ACC112 (cell line): ENCODE measurements at regions not wholly inside any gene's neighbourhood (a gene's known extent, or its start where the extent isn't known, plus 50 kb on each side); places are given as distances from the start of the nearest gene placed in this dataset.
"Not testable (repeated sequence)": the region's sequence is repeated elsewhere in the genome, so short reads cannot be mapped to it uniquely, and the experiment has no call there.

Source experiments
- H2AFZ ChIP-seq: fragments of 200-600 bp; sonication (generic); one replicate; pipeline ENCODE4 v1.6.0; 2017; ENCODE audit warnings: antibody characterized with exemption, low read length; ENCODE audit not compliant: unreplicated experiment
- H3K27ac ChIP-seq: fragments of 200-600 bp; sonication (generic); 2 replicates; pipeline ENCODE4 v1.5.1; 2014; ENCODE audit warnings: low read depth, mild to moderate bottlenecking, antibody characterized with exemption, low read length, moderate library complexity
- H3K27me3 ChIP-seq: fragments of 200-600 bp; sonication (generic); 2 replicates; pipeline ENCODE4 v1.6.1; 2014; ENCODE audit warnings: mild to moderate bottlenecking, antibody characterized with exemption, low read length, moderate library complexity, mixed read lengths; ENCODE audit not compliant: insufficient read depth
- H3K36me3 ChIP-seq: fragments of 200-600 bp; sonication (generic); 2 replicates; pipeline ENCODE4 v1.6.1; 2016; ENCODE audit warnings: mild to moderate bottlenecking, antibody characterized with exemption, low read length, moderate library complexity, mixed read lengths; ENCODE audit not compliant: insufficient read depth
- H3K4me1 ChIP-seq: fragments of 200-600 bp; sonication (generic); one replicate; pipeline ENCODE4 v1.6.1; 2016; ENCODE audit warnings: low read length, mixed read lengths; ENCODE audit not compliant: insufficient read depth, unreplicated experiment, control insufficient read depth
- H3K4me3 ChIP-seq: fragments of 200-600 bp; sonication (generic); 2 replicates; pipeline ENCODE4 v1.5.1; 2014; ENCODE audit warnings: mild to moderate bottlenecking, low read depth, low read length
- H3K79me2 ChIP-seq: fragments of 200-600 bp; sonication (generic); one replicate; pipeline ENCODE4 v1.6.0; 2016; ENCODE audit warnings: low read length; ENCODE audit not compliant: control insufficient read depth, unreplicated experiment, insufficient read depth

DNA sequence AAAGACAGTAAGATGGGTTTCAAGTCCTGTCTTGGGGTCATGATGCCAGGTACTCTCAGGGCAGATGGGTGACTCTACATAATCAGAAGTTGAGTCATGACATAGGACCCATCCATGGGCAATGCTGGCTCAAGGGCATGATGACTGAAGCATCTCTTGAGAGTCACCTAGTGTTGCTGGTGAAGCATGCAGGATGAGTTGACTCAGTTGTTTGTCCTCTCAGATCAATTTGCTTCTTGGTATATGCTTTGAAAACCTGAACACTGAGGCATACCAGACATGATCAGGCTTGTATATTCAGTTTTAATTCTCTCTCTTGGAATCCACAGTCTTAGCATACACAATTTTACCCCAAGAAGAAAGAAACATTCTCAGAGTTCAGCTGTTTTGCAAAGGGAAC is 658.9 kb upstream of the NXPH2 start:
- no peaks in the 10 kb centered on the region for H3K79me2 ChIP-seq
- H3K4me3 ChIP-seq, result no peak overlapping the region
- H3K36me3 ChIP-seq, result no peaks in the 10 kb centered on the region
- H3K4me1 ChIP-seq, result no peaks in the 10 kb centered on the region
- H2AFZ ChIP-seq, result no peak overlapping the region
- no peaks in the 10 kb centered on the region for H3K27me3 ChIP-seq
- no peak overlapping the region for H3K27ac ChIP-seq

DNA sequence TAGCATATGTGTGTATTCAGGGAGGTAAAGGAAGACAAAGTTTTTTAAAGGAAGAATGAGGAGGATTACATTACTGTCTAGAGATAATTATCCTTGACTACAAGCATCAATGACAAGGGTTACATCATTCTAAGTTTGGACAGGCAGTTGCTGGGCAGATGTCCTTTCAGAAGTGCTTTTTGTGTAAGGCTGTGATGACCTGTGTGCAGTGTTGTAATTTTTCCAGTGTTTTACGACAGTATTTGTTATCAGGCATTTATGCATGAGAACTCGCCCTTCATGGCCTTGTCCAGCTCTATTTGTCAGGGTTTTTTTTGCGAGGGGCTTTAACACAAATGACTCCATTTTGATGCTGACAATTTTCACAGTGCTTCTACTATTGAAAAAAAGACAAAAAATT is 658.3 kb upstream of the NXPH2 start:
- H3K79me2 ChIP-seq, result no peaks in the 10 kb centered on the region
- H3K27ac ChIP-seq, result no peak overlapping the region
- H3K4me1 ChIP-seq, result no peaks in the 10 kb centered on the region
- H3K36me3 ChIP-seq, result no peaks in the 10 kb centered on the region
- H2AFZ ChIP-seq, result no peak overlapping the region
- no peak overlapping the region for H3K4me3 ChIP-seq
- H3K27me3 ChIP-seq, result no peaks in the 10 kb centered on the region

DNA sequence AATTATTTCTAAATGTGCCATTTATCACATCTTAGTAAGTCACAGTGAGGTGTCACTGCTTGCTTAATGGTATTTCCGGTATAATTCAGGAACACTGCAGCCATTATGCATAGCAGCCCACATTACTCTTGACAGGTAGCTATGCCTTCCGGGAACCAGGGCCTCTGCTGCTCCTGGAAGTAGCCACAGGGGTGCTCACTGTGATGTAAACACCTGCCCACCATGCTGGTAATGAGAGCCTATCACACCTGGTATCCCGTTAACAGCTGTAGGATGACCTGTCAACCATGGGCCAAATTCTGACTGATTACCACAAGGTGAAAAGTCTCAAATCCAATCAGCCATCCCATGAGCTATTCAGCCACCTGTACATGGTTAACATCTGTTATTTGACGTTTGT is 647.0 kb upstream of the NXPH2 start:
- Histone ChIP-seq H3K36me3 (no peaks in the 10 kb centered on the region), H3K27me3 (no peaks in the 10 kb centered on the region), H3K4me3 (no peak overlapping the region), H3K27ac (no peak overlapping the region), H2AFZ (no peak overlapping the region), H3K4me1 (no peaks in the 10 kb centered on the region), H3K79me2 (no peaks in the 10 kb centered on the region)

DNA sequence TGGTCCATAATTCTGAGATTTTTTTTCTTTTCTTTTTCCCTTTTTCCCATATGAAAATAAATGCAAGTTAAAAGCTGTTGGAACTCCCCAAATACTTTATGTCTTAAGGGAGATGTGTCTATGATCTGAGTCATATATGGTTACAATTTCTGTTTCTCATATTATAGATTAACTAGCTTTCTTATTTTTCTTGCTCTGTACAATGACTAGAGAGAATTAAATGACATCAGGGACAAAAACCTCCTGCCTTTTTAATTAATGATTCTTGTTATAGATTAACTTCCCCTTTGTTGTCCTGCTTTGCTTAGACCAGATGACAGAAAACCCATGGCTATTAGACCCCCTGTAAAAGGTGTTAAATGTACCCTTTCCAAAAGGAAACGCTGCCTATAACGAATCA is 643.9 kb upstream of the NXPH2 start:
- no peak overlapping the region for H3K4me3 ChIP-seq
- no peaks in the 10 kb centered on the region for H3K27me3 ChIP-seq
- H3K36me3 ChIP-seq, result no peaks in the 10 kb centered on the region
- H3K27ac ChIP-seq, result no peak overlapping the region
- H3K4me1 ChIP-seq, result no peaks in the 10 kb centered on the region
- no peak overlapping the region for H2AFZ ChIP-seq
- no peaks in the 10 kb centered on the region for H3K79me2 ChIP-seq

DNA sequence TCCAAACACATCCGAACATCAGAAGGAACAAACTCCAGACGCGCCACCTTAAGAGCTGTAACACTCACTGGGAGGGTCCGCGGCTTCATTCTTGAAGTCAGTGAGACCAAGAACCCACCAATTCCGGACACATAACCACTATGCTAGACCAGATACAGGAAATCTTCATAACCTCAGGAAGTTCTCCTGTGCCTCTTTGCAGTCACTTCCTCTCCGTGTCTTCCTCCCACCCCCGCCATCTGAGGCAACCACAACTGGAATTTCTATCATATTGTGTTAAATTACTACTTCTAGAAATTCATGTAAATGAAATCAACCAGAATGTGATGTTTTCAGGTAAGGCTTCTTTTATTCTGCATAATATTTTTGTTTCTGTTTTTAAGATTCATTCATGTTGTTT is 631.0 kb upstream of the NXPH2 start:
- no peak overlapping the region for H3K4me3 ChIP-seq
- no peak overlapping the region for H2AFZ ChIP-seq
- H3K4me1 ChIP-seq, result no peaks in the 10 kb centered on the region
- no peak overlapping the region for H3K27ac ChIP-seq
- H3K36me3 ChIP-seq, result no peaks in the 10 kb centered on the region
- no peaks in the 10 kb centered on the region for H3K27me3 ChIP-seq
- no peaks in the 10 kb centered on the region for H3K79me2 ChIP-seq

DNA sequence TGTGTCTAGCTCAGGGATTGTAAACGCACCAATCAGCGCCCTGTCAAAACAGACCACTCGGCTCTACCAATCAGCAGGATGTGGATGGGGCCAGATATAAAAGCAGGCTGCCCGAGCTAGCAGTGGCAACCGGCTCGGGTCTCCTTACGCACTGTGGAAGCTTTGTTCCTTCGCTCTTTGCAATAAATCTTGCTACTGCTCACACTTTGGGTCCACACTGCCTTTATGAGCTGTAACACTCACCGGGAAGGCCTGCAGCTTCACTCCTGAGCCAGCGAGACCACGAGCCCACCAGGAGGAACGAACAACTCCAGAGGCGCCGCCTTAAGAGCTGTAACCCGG is 630.6 kb upstream of the NXPH2 start:
- H3K36me3 ChIP-seq, H3K79me2 ChIP-seq, H3K27ac ChIP-seq, H3K4me1 ChIP-seq, H3K4me3 ChIP-seq, H3K27me3 ChIP-seq, H2AFZ ChIP-seq: not testable (repeated sequence)

DNA sequence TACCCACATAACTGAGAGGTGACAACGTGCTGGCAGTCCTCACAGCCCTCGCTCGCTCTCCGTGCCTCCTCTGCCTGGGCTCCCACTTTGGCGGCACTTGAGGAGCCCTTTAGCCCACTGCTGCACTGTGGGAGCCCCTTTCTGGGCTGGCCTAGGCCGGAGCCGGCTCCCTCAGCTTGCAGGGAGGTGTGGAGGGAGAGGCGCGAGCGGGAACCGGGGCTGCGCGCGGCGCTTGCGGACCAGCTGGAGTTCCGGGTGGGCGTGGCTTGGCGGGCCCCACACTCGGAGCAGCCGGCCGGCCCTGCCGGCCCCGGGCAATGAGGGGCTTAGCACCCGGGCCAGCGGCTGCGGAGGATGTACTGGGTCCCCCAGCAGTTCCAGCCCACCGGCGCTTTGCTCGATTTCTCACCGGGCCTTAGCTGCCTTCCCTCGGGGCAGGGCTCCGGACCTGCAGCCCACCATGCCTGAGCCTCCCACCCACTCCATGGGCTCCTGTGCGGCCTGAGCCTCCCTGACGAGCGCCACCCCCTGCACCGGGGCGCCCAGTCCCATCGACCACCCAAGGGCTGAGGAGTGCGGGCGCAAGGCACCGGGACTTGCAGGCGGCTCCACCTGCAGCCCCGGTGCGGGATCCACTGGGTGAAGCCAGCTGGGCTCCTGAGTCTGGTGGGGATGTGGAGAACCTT is 630.1 kb upstream of the NXPH2 start:
- not testable (repeated sequence) for H3K36me3 ChIP-seq, H3K79me2 ChIP-seq, H3K27ac ChIP-seq, H3K4me3 ChIP-seq, H2AFZ ChIP-seq, H3K4me1 ChIP-seq, H3K27me3 ChIP-seq

DNA sequence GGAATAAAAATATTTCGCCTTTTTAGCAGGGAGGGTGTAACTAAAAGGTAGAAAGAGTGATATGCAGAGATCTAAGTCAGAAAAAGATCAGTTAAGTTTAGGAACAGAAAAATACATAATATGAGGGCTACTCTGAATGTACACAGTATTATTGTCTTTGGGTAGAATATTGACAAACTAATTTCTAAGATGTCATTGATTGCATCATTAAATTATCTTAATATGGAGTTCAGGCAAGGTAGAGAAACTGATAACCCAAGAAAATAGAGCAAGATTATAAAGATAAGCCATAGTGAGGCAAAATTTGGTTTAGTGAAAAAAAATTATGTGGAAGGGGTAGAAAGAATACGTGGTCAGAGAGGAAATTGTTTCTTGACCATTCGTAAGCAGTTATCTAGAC is 629.0 kb upstream of the NXPH2 start:
- Histone ChIP-seq H2AFZ (no peak overlapping the region), H3K4me3 (no peak overlapping the region), H3K36me3 (no peaks in the 10 kb centered on the region), H3K79me2 (no peaks in the 10 kb centered on the region), H3K4me1 (no peaks in the 10 kb centered on the region), H3K27me3 (no peaks in the 10 kb centered on the region), H3K27ac (no peak overlapping the region)

DNA sequence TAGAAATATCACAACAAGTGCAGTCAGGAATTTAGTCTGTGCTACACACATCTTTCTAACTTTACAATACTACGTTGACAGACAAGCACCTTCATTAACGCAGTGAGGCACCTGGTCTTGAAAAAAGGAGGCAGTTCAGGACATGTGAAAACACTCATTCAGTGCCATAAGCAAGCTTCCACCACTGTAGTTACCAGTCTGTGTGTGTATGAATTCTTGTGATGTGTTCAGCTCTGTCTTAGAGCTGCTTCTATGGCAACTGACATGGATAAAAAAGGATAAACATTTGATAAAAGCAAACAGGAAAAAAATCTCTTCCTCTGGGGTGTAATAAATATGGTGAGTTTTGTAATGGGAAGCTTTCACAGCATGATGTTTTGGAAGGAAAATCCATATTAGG is 623.8 kb upstream of the NXPH2 start:
- no peaks in the 10 kb centered on the region for H3K4me1 ChIP-seq
- no peaks in the 10 kb centered on the region for H3K79me2 ChIP-seq
- no peak overlapping the region for H2AFZ ChIP-seq
- H3K36me3 ChIP-seq, result no peaks in the 10 kb centered on the region
- no peak overlapping the region for H3K27ac ChIP-seq
- H3K27me3 ChIP-seq, result no peaks in the 10 kb centered on the region
- no peak overlapping the region for H3K4me3 ChIP-seq

DNA sequence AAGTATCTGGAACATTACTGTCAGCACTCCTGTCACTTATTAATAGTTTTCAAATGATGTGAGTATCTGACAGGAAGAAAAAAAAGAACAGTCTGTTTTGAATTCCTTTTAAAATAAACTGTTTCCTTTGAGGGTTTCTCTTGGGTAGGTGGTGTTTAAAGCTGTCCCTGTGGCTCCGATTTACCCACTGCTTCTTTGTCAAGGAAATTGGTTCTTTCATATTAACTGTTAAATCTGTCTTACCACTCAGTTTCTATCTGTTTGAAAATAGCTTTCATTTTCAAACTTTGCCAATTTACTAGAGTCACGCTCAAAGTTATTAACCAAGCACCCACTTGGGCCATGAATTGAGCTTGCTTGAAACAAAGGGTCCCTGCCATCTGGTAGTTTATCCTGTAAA is 614.6 kb upstream of the NXPH2 start:
- no peaks in the 10 kb centered on the region for H3K79me2 ChIP-seq
- H3K4me3 ChIP-seq, result no peak overlapping the region
- H3K27me3 ChIP-seq, result no peaks in the 10 kb centered on the region
- H3K27ac ChIP-seq, result no peak overlapping the region
- H2AFZ ChIP-seq, result no peak overlapping the region
- no peaks in the 10 kb centered on the region for H3K36me3 ChIP-seq
- no peaks in the 10 kb centered on the region for H3K4me1 ChIP-seq

DNA sequence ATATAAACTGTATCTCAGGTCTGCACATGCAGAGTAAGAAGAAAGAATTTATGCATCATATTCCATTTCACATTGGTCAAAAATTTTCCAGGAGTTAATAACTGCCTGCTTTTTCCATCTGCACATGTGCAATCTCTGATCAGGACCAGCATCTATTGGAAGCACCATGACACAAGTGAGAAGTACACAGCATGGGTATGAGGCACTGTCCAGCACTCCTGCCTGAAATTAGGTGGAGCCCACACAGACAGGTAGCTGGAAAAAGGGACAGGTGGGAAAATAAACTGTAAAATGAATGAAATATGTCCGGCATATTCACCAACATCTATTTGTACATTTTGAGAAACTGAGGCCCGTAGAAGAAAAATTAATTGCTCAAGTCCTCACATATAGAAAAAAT is 609.2 kb upstream of the NXPH2 start:
- H2AFZ ChIP-seq, result no peak overlapping the region
- H3K27me3 ChIP-seq, result no peaks in the 10 kb centered on the region
- no peaks in the 10 kb centered on the region for H3K4me1 ChIP-seq
- no peak overlapping the region for H3K4me3 ChIP-seq
- no peaks in the 10 kb centered on the region for H3K79me2 ChIP-seq
- H3K27ac ChIP-seq, result no peak overlapping the region
- no peaks in the 10 kb centered on the region for H3K36me3 ChIP-seq
